ENCODE measurements at regions not wholly inside any gene's neighbourhood (a gene's known extent, or its start where the extent isn't known, plus 50 kb on each side); places are given as distances from the start of the nearest gene placed in this dataset.
"Not testable (repeated sequence)": the region's sequence is repeated elsewhere in the genome, so short reads cannot be mapped to it uniquely, and the experiment has no call there.

DNA sequence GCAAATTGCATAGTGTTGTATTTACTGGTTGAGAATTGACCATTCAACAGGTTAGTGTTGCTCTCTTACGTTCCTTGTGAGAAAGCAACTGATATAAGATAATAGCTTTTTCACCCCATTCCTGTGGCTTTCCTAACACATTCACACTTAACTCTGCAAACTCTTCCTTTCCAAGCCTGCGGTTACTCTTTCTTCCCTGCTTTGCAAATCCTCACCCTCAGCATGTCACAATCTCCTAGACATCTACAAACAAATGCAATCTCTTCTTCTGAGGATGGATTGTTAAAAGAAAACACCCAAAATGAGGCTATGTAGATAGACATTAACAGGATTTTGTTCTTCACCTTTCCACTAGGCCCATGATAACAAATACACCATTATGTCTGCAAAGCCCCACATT lies 771.7 kb upstream of the PCDH7 start:
- DNase-seq (ENCODE audit: low spot score) = no peak

DNA sequence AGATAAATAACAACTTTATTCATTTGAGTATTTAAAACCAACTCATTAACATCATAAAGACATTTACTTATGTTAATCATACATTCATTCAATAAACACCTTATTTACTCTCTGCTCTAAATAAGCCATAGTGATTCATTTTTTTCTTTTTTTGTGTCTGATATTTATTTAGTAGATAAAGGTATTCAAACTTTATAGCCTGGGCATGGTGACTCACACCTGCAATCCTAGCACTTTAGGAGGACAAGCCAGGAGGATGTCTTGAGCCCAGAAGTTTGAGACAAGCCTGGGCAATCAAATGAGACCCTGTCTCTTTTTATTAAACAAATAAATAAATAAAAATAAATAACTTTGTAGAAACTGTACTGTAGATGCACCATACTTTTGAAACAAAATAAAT lies 771.3 kb upstream of the PCDH7 start:
- DNase-seq (ENCODE audit: low spot score) = no peak

DNA sequence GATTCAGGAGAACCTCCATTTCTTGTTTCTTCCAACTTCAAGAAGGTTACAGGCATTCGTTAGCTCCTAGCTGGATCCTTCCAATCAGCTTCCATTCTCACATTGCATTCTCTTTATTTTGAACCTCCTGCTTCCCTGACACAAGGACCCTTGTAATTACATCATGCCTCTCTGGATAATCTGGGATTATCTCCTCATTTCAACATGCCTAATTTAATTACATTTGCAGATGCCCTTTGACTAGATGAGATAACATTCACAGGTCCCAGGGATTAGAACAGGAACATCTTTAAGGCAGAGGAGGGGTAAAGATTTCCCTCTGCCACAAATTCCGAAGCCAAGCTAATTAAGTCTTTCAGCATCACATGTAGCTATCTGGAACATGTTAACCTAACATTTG lies 753.8 kb upstream of the PCDH7 start:
- DNase-seq (ENCODE audit: low spot score) = no peak

DNA sequence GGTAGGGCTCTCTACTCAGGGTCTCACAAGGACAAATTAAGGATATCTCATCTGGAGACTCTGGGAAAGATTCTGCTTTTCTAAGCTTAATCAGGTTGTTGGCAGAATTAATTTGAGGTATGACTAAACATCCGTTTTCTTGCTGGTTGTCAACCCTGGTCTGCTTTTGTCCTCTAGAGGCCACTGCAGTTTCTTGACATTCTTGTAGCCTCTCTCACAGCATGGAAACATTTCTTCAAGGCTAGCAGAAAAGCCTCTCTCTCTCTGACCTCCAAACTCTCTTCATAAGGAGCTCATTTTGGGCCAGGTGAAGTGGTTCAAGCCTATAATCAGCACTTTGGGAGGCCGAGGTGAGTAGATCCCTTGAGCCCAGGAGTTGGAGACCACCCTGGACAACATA lies 749.5 kb upstream of the PCDH7 start:
- no peak for DNase-seq (ENCODE audit: low spot score)

DNA sequence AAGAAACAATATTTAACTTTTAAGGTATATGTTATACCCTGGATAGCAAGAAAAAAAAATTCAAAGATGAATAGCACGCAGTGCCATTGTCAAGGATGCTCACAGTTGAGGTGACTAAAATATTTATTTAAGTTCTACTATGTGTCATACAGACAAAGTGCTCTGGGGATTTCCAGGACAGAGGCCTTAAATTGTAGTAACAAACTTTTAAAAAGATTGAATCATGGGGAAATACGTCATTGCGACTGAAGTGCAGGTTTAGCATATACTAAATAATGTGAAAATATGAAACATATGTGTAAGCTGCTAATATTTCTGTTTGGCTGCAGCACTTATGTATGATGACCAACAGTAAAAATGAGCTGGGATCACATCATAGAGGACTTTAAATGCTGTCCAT lies 748.0 kb upstream of the PCDH7 start:
- no peak for DNase-seq (ENCODE audit: low spot score)

DNA sequence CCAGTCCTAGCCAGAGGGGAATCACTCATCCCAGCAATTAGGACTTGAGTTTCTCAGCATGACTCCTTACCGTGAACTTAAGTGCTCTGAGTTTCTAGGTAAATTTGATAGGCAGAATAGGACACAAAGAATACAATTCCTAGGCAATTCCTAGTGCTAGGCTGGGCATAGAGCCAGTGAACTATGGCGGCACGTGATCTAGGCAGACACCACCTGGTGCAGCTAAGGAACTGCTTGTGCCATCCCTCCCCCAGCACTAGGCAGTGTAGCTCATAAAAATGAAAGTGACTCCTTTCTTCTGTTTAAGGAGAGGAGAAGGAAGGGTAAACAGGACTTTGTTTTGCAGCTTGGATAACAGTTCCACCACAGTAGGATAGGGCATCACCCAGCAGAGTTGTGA lies 736.3 kb upstream of the PCDH7 start:
- no peak for DNase-seq (ENCODE audit: low spot score)

DNA sequence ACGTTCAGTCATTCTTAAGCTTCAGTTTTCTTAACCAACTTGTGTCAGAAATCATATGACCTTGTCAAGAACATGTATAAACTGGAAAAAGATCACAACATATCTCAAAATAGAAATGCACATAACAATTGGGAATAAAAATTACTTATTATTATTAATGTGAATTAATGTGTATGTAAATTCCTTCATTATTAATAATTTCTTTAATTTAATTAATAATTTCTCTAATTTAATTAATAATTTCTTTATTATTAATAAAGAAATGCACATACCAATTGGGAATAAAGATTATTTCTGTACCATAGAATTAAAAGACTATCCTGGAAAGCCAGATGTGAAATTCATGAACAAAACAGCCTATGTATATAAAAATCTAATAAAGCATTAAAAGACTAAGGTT lies 718.5 kb upstream of the PCDH7 start:
- no peak for DNase-seq (ENCODE audit: low spot score)

DNA sequence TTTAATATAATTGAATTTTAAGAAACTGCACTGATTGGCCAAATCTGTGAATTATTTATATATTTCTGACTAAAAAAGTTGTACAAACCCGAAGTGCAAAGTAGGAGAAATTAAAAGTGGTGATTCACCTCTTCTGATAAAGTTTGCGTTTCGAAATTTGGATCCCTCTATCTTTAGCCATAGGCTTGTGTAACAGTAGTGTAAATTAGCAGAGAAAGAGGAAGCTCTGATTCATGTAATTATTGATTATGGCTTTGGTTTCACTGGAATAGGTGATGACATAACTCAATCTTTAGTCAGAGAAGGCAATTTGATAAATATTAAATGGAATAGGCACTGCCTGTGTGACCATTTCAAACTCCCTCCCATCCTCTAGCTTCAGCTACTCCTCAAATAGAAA lies 717.8 kb upstream of the PCDH7 start:
- DNase-seq (ENCODE audit: low spot score) = no peak

DNA sequence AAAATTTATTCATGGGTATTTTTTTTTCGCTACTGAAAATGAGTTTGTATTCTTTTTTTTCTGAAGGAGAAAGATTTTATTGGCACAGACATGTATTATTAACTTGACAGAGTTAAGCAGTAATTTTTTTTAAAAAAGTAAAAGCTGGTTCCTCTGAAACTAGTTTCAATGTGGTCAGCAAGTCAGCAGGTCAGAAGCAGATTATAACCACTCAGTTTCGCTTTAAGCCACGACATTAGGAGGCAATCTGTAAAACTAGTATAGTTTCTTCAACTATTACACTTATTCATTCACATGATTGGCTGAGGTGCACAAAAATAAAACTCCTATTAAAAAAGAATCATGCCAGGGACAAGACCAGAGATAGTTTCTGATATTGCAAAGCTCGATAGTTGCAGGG lies 714.2 kb upstream of the PCDH7 start:
- no peak for DNase-seq (ENCODE audit: low spot score)

DNA sequence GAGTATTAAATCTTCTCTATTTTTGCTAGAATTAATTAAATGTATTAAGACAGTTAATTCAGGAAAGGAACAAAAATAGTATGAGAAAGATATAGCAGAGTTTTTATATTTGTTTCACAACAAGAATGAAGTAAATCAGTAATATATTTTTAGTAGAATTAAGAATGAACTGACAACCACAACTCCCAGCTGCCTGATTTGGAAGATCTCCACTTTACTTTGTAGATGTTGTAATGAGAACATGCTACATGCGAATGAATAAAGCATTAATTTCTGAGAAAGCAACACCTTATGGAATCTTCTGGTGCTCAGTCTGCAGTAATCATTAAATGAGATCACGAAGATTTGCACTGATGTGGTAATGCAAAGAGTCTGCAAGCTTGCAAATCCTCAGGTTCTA lies 695.6 kb upstream of the PCDH7 start:
- no peak for DNase-seq (ENCODE audit: low spot score)

DNA sequence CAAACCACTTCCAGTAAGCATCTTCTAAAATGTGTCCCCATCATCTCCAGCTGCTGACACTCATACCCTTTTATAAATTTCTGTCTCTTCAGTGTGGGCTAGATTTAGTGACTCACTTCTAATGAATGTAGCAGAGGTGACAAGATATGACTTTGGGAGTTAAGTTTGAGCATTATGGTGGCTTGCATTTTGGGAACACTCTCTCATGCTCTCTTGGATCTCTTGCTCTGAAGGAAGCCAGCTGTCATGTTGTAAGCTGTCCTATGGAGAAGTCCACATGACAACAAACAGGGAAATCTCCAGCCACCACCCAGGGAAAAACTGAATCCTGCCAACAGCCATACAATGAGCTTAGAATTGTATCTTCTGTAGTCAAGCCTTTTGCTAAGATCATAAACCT lies 691.3 kb upstream of the PCDH7 start:
- DNase-seq (ENCODE audit: low spot score) = no peak

DNA sequence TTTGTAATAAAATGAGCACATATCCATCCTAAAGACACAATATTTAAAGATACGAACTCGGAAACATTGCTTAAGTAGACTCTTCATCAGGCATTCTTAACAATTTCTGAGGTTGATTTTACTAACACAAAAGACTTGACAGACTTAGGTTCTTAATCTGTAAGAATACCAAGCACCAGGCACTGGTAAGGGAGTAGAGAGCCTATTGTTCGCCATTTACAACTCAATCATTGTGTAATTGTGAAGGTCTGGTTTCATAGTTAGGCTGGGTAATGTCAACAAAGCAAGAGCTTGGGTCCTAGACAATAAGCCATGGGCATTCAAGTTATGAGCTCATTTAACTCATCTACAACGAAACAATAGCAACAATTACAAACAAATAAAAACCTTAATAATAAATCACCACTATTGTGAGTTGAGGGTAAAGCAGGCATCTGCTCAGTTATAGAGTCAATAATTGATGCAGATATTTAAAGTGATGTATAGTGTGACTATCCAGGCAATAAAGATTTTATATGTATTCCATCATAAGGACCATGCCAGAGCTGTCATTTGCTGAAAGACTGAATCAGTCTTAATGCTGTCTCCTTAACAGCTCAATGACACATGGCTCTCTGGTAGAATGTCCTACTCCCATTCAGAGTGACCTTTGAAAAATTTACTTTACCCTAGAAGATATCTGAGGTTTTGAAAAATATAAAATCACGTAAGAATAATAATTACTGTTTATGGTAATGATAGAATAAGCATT lies 664.0 kb upstream of the PCDH7 start:
- DNase-seq (ENCODE audit: low spot score) = no peak

DNA sequence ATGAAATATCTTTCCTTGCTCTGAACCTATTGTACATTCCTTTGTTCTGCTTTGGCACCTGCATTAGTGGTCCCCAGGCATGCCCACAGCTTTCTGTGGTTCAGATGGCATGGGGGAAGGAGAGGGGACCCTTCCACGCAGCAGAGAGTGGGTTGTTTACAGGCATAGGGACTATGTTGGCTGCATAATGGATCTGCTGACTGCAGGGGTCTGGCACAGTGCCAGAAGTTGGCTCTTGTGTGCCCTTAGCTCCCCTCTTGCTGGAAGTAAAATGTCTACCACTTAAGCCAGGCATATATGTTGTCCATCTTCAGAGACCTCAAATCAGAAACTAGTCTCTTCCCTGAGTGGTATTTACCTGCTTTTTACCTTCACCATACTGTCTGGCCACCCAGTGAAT lies 651.9 kb upstream of the PCDH7 start:
- no peak for DNase-seq (ENCODE audit: low spot score)

DNA sequence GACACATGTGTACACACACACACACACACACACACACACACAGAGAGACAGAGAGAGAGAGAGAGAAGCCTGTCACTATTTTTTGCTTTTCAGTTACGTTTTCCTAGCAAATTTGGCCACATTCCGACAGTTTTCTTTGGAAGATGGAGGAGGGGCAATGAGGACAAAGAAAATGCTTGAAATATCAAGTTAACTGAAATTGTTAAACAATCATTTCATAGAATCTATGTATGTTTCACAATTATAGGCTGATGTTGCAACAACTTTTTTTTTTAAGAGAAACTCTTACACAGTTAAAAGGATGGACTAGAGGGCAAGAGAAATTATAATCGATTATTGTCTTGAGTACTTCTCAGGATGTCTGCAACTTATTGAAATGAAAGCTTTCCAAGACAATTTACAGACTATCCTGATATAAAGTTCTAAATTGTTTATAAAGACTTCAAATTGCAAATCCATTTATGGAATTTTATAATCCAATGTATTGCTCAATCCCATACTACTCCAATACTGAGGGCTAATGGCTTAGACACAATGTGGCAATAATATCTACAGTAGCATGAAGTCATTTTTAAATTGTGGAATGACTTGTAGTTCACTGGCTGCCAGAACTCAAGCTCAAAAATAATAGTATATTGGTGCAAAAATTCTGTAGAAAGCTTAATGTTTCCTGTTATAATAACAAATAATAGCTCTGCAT lies 647.0 kb upstream of the PCDH7 start:
- no peak for DNase-seq (ENCODE audit: low spot score)

DNA sequence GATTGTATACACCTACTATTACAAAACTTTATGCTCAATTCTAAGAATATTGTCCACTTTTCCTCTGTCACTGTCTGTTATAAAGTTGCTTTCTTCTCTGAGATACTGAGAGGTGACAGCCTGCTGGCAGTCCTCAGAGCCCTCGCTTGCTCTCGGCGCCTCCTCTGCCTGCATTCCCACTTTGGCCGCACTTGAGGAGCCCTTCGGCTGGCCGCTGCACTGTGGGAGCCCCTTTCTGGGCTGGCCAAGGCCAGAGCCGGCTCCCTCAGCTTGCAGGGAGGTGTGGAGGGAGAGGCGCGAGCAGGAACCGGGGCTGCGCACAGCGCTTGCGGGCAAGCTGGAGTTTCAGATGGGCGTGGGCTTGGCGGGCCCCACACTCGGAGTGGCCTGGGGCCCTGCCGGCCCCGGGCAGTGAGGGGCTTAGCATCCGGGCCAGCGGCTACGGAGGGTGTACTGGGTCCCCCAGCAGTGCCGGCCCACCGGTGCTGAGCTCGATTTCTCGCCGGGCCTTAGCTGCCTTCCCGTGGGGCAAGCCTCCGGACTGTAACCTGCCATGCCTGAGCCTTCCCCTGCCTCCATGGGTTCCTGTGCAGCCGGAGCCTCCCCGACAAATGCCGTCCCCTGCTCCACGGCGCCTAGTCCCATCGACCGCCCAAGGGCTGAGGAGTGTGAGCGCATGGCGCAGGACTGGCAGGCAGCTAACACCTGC lies 627.6 kb upstream of the PCDH7 start:
- not testable (repeated sequence) for DNase-seq (ENCODE audit: low spot score)

DNA sequence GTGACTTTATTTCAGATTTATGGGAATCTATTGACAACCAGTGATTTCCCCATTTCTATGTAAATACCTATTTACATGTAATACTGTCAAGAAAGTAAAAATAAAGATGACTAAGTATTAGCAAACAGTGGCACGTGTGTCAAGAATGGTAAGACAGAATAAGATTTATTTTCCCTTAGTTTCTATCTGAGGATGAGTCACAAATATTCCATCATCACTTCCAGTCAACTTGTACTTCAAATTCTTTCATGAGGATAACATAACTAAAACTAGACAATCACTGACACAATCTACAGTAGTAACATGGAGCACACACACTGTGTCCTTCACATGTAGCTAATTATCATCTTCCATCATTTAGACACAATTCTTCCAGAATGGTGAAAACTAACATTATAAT lies 625.3 kb upstream of the PCDH7 start:
- no peak for DNase-seq (ENCODE audit: low spot score)

DNA sequence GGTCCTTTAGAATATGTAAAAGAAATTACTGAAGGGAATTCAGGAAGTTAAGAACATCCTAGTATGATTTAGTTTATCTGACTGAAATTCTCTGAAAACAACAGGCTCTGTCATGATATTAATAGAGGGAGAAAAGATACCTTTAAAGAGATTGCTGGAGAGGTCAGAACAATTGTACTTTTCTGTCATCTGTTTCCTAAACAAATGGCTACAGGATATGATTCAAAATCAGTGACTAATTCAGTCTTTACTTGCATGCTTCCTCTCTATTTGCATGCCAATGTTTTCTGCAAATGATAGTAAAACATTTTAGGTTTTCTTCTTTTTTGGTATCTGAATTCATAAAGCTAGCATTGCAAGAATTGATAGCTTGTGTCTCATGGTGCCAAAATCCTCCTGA lies 616.7 kb upstream of the PCDH7 start:
- no peak for DNase-seq (ENCODE audit: low spot score)

DNA sequence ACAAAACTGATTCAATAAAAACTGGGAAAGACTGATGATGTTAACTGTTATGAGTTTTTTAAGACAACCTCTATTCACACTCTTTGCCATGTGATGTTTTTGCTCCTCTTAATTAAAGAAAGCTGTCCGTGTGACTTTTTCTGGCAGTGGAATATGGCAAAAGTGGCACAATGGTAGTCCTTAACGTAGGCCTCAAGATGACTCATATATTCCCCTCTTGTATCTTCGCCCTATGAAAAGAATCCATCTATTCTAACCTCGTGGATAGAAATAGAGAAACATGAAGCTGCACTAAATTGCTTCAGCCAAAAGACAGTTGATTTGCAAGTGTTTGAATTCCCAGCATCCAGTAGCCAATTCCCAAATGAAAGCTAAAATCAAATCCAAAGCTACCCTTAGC lies 603.8 kb upstream of the PCDH7 start:
- DNase-seq (ENCODE audit: low spot score) = no peak

DNA sequence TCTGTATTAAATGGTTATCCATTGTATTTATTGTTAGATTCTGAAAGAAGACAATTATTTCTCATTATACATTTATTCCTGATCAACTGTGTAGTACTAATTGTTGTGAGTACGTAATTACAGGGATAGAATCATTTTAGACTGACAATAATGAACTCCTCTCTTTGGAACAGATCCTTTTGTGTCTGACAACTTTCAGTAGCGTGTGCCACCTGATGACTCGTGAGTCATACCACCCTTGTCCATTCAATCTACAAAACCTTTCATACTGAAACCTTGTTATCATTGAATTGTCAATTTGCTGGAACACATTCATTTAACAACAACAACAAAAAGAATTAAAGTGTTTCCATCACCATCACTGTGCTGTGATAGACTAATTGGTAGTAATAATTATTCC lies 602.7 kb upstream of the PCDH7 start:
- DNase-seq (ENCODE audit: low spot score) = no peak

DNA sequence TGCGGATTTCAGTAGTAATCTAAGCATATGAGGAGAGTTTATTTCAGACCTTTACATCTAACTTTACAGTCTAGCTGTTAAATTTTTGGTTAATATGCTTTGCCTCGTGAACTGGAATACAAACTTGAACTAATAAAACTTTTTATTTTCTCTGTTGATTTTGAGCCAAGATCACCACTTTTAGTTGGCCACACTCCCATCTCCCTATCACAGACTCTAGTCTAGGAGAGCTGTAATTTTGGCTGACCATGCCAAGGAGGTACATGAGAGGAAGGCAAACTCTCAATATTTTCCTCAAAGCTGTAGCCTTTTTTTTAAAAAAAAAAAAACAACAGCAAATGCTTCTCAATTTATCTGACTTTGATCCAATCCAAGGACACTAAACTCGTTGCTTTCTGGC lies 597.5 kb upstream of the PCDH7 start:
- DNase-seq (ENCODE audit: low spot score) = no peak

DNA sequence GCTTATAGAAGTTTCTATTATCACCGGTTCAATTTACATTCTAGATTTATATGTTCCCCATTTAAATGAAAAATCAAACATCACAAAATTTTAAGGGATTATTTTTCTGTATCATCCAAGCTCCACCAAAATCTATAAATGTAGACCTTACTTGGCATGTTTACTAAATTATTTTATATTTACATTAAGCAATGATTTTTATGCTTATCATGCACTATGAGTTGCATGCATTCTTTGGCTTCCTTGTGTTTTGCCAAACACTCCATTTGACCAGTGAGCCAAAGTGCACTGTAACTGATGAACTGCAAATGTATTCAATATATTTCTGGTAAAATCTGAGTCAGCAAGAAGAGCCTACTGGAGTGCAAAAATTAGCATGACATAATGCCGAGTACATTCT lies 595.5 kb upstream of the PCDH7 start:
- DNase-seq (ENCODE audit: low spot score) = not testable (repeated sequence)

DNA sequence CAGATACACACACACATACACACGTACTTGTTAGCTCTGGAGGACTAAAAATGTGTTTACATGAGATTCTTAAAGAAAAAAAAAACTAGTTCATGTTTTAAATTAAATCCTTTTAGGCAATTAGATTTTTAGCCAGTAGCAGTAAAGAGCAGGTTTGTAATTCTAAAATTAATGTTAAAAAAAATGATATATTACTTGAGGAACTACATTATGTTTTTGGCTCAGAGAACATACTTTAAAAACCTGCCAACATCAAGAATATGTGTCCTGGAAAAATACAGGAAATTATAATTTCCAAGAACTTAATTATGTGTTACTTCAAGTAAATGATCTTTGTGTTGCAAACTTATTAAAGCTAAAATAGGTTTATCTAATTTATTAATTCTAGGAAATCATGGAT lies 594.3 kb upstream of the PCDH7 start:
- DNase-seq (ENCODE audit: low spot score) = no peak

DNA sequence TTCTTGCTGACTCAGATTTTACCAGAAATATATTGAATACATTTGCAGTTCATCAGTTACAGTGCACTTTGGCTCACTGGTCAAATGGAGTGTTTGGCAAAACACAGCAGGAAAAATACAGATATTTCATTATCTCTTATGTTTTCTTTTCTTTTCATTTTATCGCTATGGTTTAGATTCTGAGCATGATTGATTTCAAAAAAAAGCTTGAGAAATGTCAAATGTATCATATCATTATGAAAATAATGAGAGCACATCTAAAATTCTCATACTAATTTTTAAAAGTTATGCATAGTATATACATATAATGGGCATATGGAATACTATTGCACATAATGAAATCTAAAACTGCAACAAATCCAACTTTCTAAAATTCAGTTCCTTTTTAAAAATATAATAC lies 593.8 kb upstream of the PCDH7 start:
- DNase-seq (ENCODE audit: low spot score) = no peak

Measured in kidney tubule cell (primary cell).